ENCODE measurements at regions not wholly inside any gene's neighbourhood (a gene's known extent, or its start where the extent isn't known, plus 50 kb on each side); places are given as distances from the start of the nearest gene placed in this dataset.

GRCh38 chr5:54669845-54670244 lies 152.3 kb downstream of the SNX18 start:
- TF ChIP-seq CTCF (IDR thresholded peaks at IDR 0.05) = no peak
- TF ChIP-seq POLR2A (IDR thresholded peaks at IDR 0.05) = no peak

Measured in lower leg skin (tissue), 3 donors.